Esophagus muscularis mucosa (tissue), 4 donors: ENCODE measurements at regions not wholly inside any gene's neighbourhood (a gene's known extent, or its start where the extent isn't known, plus 50 kb on each side); places are given as distances from the start of the nearest gene placed in this dataset.

Experiments used
- CTCF ChIP-seq, 3 experiments: fragments of 200-600 bp in 2 of 3; fragments of 450-650 bp in 1 of 3; sonication (generic) in 2 of 3; IDR thresholded peaks; one replicate each; pipeline ENCODE4 v1.5.1; 2017 to 2019; ENCODE audit warnings: antibody characterized with exemption in 3 of 3, mild to moderate bottlenecking in 2 of 3, moderate library complexity in 1 of 3
- EP300 ChIP-seq: sonication (generic); formaldehyde crosslinking; IDR thresholded peaks from one replicate; pipeline ENCODE4 v1.6.1; 2017; ENCODE audit warnings: antibody characterized with exemption
- POLR2A ChIP-seq: fragments of 450-650 bp; IDR thresholded peaks from one replicate; pipeline ENCODE4 v1.6.1; 2017; ENCODE audit warnings: antibody characterized with exemption, moderate library complexity, mild to moderate bottlenecking, low read depth
- POLR2AphosphoS5 ChIP-seq, 2 donors: sonication (generic); formaldehyde crosslinking; IDR thresholded peaks; one replicate each; pipeline ENCODE4 v1.6.1; 2017; ENCODE audit warnings: antibody characterized with exemption in 2 of 2

DNA sequence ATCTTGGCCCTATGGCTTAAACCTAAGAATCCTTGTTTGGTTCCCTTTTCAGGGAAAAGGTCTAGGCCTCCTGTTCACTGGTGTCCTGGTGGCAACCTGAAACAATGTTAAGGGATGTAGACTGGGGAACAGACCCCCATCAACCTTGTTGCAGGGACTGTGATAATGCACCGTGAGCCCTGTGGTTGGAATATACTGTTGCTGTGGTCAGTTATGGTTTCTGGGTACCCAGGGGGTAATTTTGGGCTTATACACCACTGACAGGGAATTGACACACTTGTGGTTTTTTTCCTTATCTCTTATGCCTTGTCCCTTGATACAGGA lies 64.0 kb upstream of the WDR1 start:
- TF ChIP-seq EP300 (no peak), POLR2A (no peak), CTCF (IDR thresholded peaks at IDR 0.05) (no peak), POLR2AphosphoS5 (IDR thresholded peaks at IDR 0.05) (no peak)
